ENCODE measurements at regions not wholly inside any gene's neighbourhood (a gene's known extent, or its start where the extent isn't known, plus 50 kb on each side); places are given as distances from the start of the nearest gene placed in this dataset.
"Not testable (repeated sequence)": the region's sequence is repeated elsewhere in the genome, so short reads cannot be mapped to it uniquely, and the experiment has no call there.

DNA sequence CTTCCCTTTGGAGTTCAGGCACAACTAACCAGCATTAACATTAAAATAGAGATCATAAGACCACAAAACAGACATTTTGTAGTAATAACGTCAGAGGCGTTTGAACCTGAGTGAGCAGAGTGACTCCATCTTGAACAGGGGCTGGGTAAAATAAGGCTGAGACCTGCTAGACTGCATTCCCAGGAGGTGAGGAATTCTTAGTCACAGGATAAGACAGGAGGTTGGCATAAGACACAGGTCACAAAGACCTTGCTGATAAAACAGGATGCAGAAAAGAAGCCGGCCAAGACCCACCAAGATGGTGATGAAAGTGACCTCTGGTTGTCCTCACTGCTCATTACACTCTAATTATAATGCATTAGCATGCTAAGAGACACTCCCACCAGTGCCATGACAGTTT lies 493.2 kb upstream of the AUTS2 start:
- DNase-seq (no peak), ATAC-seq (ENCODE audit: insufficient read depth, low read depth) (no peak)
- Histone ChIP-seq H3K4me1 (ENCODE audit: insufficient read depth, low read length) (no peaks in the 10 kb centered on the region), H3K4me2 (ENCODE audit: insufficient read depth, low read length) (no peak overlapping the region), H2AFZ (ENCODE audit: low read depth, low read length) (no peak overlapping the region), H3K36me3 (ENCODE audit: insufficient read depth, low read length) (no peaks in the 10 kb centered on the region), H3K27ac (ENCODE audit: low read length) (no peak overlapping the region), H4K20me1 (ENCODE audit: insufficient read depth, low read length) (no peaks in the 10 kb centered on the region), H3K79me2 (ENCODE audit: insufficient read depth, low read length) (no peaks in the 10 kb centered on the region), H3K27me3 (ENCODE audit: insufficient read depth, low read length, poor library complexity) (no peaks in the 10 kb centered on the region), H3K4me3 (ENCODE audit: low read depth in 1 of 2, low read length in 2 of 2) (no peak overlapping the region), H3K9me3 (ENCODE audit: insufficient read depth, low read length, severe bottlenecking) (no peaks in the 10 kb centered on the region), H3K9ac (ENCODE audit: low read depth, low read length) (no peak overlapping the region)
- TF ChIP-seq, protein P1, sequence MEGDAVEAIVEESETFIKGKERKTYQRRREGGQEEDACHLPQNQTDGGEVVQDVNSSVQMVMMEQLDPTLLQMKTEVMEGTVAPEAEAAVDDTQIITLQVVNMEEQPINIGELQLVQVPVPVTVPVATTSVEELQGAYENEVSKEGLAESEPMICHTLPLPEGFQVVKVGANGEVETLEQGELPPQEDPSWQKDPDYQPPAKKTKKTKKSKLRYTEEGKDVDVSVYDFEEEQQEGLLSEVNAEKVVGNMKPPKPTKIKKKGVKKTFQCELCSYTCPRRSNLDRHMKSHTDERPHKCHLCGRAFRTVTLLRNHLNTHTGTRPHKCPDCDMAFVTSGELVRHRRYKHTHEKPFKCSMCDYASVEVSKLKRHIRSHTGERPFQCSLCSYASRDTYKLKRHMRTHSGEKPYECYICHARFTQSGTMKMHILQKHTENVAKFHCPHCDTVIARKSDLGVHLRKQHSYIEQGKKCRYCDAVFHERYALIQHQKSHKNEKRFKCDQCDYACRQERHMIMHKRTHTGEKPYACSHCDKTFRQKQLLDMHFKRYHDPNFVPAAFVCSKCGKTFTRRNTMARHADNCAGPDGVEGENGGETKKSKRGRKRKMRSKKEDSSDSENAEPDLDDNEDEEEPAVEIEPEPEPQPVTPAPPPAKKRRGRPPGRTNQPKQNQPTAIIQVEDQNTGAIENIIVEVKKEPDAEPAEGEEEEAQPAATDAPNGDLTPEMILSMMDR (IDR thresholded peaks at IDR 0.05; ENCODE audit: borderline replicate concordance, extremely low read depth, low read length, poor library complexity, severe bottlenecking), result no peak
- no peak for TF ChIP-seq EZH2 (IDR thresholded peaks at IDR 0.05; ENCODE audit: borderline replicate concordance, low read depth, low read length, severe bottlenecking)

DNA sequence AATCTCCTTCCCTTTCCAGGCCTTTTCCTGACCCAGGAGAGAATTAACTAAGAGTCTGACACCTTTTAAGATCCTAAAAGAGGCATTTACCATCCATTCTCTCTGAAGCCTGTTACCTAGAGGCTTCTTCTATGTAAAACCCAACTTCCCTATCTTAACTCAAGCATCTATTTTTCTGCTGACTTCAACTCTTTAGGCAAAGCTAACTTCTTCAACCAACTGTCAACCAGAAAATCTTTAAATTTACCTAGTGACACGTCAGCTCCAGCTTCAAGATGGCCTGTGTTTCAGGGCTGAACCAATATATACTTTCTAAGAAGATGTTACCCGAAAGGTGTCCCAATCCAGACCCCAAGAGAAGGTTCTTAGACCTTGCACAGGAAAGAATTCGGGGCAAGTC lies 492.3 kb upstream of the AUTS2 start:
- H3K9ac ChIP-seq (ENCODE audit: low read depth, low read length), result no peak overlapping the region
- no peak overlapping the region for H3K4me3 ChIP-seq (ENCODE audit: low read depth in 1 of 2, low read length in 2 of 2)
- no peak for ATAC-seq (ENCODE audit: insufficient read depth, low read depth)
- no peaks in the 10 kb centered on the region for H4K20me1 ChIP-seq (ENCODE audit: insufficient read depth, low read length)
- no peaks in the 10 kb centered on the region for H3K27me3 ChIP-seq (ENCODE audit: insufficient read depth, low read length, poor library complexity)
- H3K9me3 ChIP-seq (ENCODE audit: insufficient read depth, low read length, severe bottlenecking), result no peaks in the 10 kb centered on the region
- TF ChIP-seq, protein P1 (IDR thresholded peaks at IDR 0.05; ENCODE audit: borderline replicate concordance, extremely low read depth, low read length, poor library complexity, severe bottlenecking), result no peak
- no peak for TF ChIP-seq EZH2 (IDR thresholded peaks at IDR 0.05; ENCODE audit: borderline replicate concordance, low read depth, low read length, severe bottlenecking)
- H2AFZ ChIP-seq (ENCODE audit: low read depth, low read length), result no peak overlapping the region
- no peak for DNase-seq
- H3K79me2 ChIP-seq (ENCODE audit: insufficient read depth, low read length), result no peaks in the 10 kb centered on the region
- H3K4me2 ChIP-seq (ENCODE audit: insufficient read depth, low read length), result no peak overlapping the region
- H3K4me1 ChIP-seq (ENCODE audit: insufficient read depth, low read length), result no peaks in the 10 kb centered on the region
- H3K36me3 ChIP-seq (ENCODE audit: insufficient read depth, low read length), result no peaks in the 10 kb centered on the region
- H3K27ac ChIP-seq (ENCODE audit: low read length), result no peak overlapping the region

DNA sequence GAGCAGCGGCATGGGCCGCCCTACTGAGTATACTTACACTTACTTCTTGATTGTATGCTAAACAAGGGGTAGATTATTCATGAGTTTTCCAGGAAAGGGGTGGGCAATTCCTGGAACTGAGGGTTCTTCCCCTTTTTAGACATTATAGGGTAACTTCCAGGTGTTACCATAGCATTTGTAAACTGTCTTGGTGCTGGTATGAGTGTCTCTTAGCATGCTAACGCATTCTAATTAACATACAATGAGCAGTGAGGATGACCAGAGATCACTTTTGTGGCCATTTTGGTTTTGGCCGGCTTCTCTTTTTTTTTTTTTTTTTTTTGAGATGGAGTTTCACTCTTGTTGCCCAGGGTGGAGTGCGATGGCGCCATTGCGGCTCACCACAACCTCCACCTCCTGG lies 491.8 kb upstream of the AUTS2 start:
- H3K4me2 ChIP-seq (ENCODE audit: insufficient read depth, low read length); H4K20me1 ChIP-seq (ENCODE audit: insufficient read depth, low read length); H3K9me3 ChIP-seq (ENCODE audit: insufficient read depth, low read length, severe bottlenecking); H3K36me3 ChIP-seq (ENCODE audit: insufficient read depth, low read length); H3K4me3 ChIP-seq (ENCODE audit: low read depth in 1 of 2, low read length in 2 of 2); H3K79me2 ChIP-seq (ENCODE audit: insufficient read depth, low read length); H3K27me3 ChIP-seq (ENCODE audit: insufficient read depth, low read length, poor library complexity); H3K4me1 ChIP-seq (ENCODE audit: insufficient read depth, low read length); H2AFZ ChIP-seq (ENCODE audit: low read depth, low read length); H3K27ac ChIP-seq (ENCODE audit: low read length); DNase-seq; ATAC-seq (ENCODE audit: insufficient read depth, low read depth); H3K9ac ChIP-seq (ENCODE audit: low read depth, low read length): not testable (repeated sequence)

DNA sequence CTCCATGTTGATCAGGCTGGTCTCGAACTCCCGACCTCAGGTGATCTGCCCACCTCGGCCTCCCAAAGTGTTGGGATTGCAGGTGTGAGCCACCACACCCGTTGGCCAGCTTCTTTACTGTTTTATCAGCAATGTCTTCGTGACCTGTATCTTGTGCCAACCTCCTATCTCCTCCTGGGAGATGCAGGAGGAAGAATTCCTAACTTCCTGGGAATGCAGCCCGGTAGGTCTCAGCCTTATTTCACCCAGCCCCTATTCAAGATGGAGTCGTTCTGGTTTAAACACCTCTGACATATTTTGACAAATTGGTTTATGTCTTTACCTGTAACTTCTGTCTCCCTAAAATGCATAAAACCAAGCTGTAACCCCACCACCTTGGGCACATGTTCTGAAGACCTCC lies 491.3 kb upstream of the AUTS2 start:
- not testable (repeated sequence) for H3K27ac ChIP-seq (ENCODE audit: low read length); DNase-seq; H3K4me3 ChIP-seq (ENCODE audit: low read depth in 1 of 2, low read length in 2 of 2); H3K36me3 ChIP-seq (ENCODE audit: insufficient read depth, low read length); H3K9me3 ChIP-seq (ENCODE audit: insufficient read depth, low read length, severe bottlenecking); H3K79me2 ChIP-seq (ENCODE audit: insufficient read depth, low read length); H3K4me1 ChIP-seq (ENCODE audit: insufficient read depth, low read length); H3K9ac ChIP-seq (ENCODE audit: low read depth, low read length); ATAC-seq (ENCODE audit: insufficient read depth, low read depth); H3K27me3 ChIP-seq (ENCODE audit: insufficient read depth, low read length, poor library complexity); H3K4me2 ChIP-seq (ENCODE audit: insufficient read depth, low read length); H4K20me1 ChIP-seq (ENCODE audit: insufficient read depth, low read length); H2AFZ ChIP-seq (ENCODE audit: low read depth, low read length)

All from DND-41 (cell line).